GM18502 (cell line): ENCODE measurements at regions not wholly inside any gene's neighbourhood (a gene's known extent, or its start where the extent isn't known, plus 50 kb on each side); places are given as distances from the start of the nearest gene placed in this dataset.
"Not testable (repeated sequence)": the region's sequence is repeated elsewhere in the genome, so short reads cannot be mapped to it uniquely, and the experiment has no call there.

Source experiments
- ATAC-seq: cut with Tn5 transposase; IDR thresholded peaks from one replicate; pipeline ENCODE4 v1.9.1; 2021; ENCODE audit warnings: mild to moderate bottlenecking; ENCODE audit not compliant: unreplicated experiment, poor library complexity

GRCh38 chr9:39018107-39018506 is 269.9 kb downstream of the CNTNAP3 start:
- not testable (repeated sequence) for ATAC-seq

- not testable (repeated sequence) for ATAC-seq
Observed at GRCh38 chr9:39015178-39015577, 272.8 kb downstream of the CNTNAP3 start.

- not testable (repeated sequence) for ATAC-seq
Observed at GRCh38 chr9:39014805-39015123, 273.2 kb downstream of the CNTNAP3 start.

- ATAC-seq = not testable (repeated sequence)
Observed at GRCh38 chr9:39014096-39014804, 273.7 kb downstream of the CNTNAP3 start.

GRCh38 chr9:39009743-39010142 is 278.2 kb downstream of the CNTNAP3 start:
- not testable (repeated sequence) for ATAC-seq

- ATAC-seq = not testable (repeated sequence)
Observed at GRCh38 chr9:39009343-39009742, 278.6 kb downstream of the CNTNAP3 start.

GRCh38 chr9:39008907-39009306 is 279.1 kb downstream of the CNTNAP3 start:
- ATAC-seq = not testable (repeated sequence)

- ATAC-seq = not testable (repeated sequence)
Observed at GRCh38 chr9:39005736-39006135, 282.2 kb downstream of the CNTNAP3 start.

GRCh38 chr9:39001085-39001593 is 281.2 kb upstream of the FAM240B start:
- not testable (repeated sequence) for ATAC-seq

- not testable (repeated sequence) for ATAC-seq
Observed at GRCh38 chr9:38999277-38999676, 279.3 kb upstream of the FAM240B start.

GRCh38 chr9:38993690-38994089 is 273.8 kb upstream of the FAM240B start:
- not testable (repeated sequence) for ATAC-seq

GRCh38 chr9:38993156-38993555 is 273.2 kb upstream of the FAM240B start:
- ATAC-seq = not testable (repeated sequence)

- not testable (repeated sequence) for ATAC-seq
Observed at GRCh38 chr9:38978734-38979133, 258.8 kb upstream of the FAM240B start.

GRCh38 chr9:38969480-38969879 is 249.5 kb upstream of the FAM240B start:
- not testable (repeated sequence) for ATAC-seq

- not testable (repeated sequence) for ATAC-seq
Observed at GRCh38 chr9:38968651-38969374, 248.9 kb upstream of the FAM240B start.

- ATAC-seq = not testable (repeated sequence)
Observed at GRCh38 chr9:38967866-38968265, 247.9 kb upstream of the FAM240B start.

- not testable (repeated sequence) for ATAC-seq
Observed at GRCh38 chr9:38967285-38967684, 247.4 kb upstream of the FAM240B start.

GRCh38 chr9:38959812-38960211 is 239.9 kb upstream of the FAM240B start:
- ATAC-seq = not testable (repeated sequence)

- not testable (repeated sequence) for ATAC-seq
Observed at GRCh38 chr9:38955837-38956236, 235.9 kb upstream of the FAM240B start.

GRCh38 chr9:38952715-38953341 is 232.9 kb upstream of the FAM240B start:
- ATAC-seq = not testable (repeated sequence)
